RWPE1 (cell line): ENCODE measurements at regions not wholly inside any gene's neighbourhood (a gene's known extent, or its start where the extent isn't known, plus 50 kb on each side); places are given as distances from the start of the nearest gene placed in this dataset.

ENCODE experiments used
- CTCF ChIA-PET: fragments of 350-600 bp; sonication (Branson Sonifier 250); formaldehyde crosslinking; extraction: SDS; loops from one replicate; lab custom pipeline; 2021; lab: Yijun Ruan, JAX
- POLR2A ChIA-PET: fragments of 400-600 bp; formaldehyde crosslinking; extraction: SDS; loops from one replicate; lab custom pipeline; 2020; ENCODE audit warnings: antibody characterized with exemption; ENCODE audit not compliant: low non-redundant PET; lab: Yijun Ruan, JAX
- DNase-seq: peaks from one replicate; pipeline ENCODE4 v3.0.0; 2012; ENCODE audit warnings: low spot score
- H3K27ac ChIP-seq: fragments of 450-650 bp; 2 replicates; pipeline ENCODE4 v1.5.1; 2017
- TF ChIP-seq, protein P1 (sequence below): fragments of 450-650 bp; conservative IDR thresholded peaks from 2 replicates; pipeline ENCODE4 v1.5.1; 2017; ENCODE audit warnings: low read depth, mild to moderate bottlenecking

DNA sequence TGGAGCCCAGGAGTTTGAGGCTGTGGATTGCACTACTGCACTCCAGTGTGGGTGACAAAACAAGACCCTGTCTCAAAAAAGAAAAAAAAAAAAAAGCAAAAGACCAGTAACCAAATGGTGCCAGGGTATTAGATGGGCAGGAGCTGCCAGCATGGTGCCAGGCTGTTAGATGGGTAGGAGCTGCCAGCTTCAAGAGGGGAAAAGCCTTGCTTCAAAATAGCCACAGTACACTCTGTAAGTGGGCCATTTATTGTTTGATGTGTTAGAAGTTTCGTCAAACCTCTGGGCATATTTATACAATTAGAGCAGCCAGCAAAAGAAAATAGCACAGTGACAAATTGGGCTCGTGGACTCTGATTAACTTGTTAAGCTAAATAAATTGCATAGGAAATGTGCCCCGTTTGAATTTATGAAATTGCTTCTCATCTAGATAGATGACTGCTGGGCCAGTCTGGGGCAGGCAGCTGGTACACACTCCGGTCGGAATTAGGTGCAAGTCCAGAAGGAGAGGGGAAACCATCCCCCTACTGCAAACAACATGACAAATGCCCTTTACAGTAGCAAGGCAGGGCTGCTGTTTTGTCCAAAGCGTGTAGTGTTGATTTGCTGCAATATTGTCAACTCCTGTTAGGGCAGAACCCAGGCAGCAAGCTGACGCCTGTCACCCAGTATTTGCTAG lies 126.3 kb upstream of the IRX3 start:
- DNase-seq = no peak
- ChIA-PET POLR2A (no interaction called here), CTCF (no interaction called here)
- TF ChIP-seq, protein P1, sequence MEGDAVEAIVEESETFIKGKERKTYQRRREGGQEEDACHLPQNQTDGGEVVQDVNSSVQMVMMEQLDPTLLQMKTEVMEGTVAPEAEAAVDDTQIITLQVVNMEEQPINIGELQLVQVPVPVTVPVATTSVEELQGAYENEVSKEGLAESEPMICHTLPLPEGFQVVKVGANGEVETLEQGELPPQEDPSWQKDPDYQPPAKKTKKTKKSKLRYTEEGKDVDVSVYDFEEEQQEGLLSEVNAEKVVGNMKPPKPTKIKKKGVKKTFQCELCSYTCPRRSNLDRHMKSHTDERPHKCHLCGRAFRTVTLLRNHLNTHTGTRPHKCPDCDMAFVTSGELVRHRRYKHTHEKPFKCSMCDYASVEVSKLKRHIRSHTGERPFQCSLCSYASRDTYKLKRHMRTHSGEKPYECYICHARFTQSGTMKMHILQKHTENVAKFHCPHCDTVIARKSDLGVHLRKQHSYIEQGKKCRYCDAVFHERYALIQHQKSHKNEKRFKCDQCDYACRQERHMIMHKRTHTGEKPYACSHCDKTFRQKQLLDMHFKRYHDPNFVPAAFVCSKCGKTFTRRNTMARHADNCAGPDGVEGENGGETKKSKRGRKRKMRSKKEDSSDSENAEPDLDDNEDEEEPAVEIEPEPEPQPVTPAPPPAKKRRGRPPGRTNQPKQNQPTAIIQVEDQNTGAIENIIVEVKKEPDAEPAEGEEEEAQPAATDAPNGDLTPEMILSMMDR = no peak
- H3K27ac ChIP-seq = no peak overlapping the region

DNA sequence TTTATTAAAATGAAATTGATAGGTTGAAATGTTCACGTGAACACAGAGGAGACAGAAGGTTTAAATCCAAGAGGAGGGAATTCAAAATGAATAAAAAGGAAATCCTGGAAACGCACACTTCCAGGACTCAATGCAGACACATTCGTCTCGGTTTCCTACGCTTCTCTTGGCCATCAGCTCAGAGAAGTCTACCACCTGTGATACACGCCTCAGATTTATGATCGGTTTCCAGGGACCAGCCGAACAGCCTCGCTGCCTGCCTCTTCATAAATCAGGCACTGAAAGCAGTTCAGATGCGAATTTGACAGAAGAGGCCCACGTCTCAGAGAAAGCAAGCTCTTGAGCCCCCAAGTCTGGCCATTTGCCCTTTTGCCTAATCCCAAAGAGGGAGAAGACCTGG lies 125.5 kb upstream of the IRX3 start:
- DNase-seq = no peak
- CTCF ChIA-PET = no interaction called here
- TF ChIP-seq, protein P1 = no peak

DNA sequence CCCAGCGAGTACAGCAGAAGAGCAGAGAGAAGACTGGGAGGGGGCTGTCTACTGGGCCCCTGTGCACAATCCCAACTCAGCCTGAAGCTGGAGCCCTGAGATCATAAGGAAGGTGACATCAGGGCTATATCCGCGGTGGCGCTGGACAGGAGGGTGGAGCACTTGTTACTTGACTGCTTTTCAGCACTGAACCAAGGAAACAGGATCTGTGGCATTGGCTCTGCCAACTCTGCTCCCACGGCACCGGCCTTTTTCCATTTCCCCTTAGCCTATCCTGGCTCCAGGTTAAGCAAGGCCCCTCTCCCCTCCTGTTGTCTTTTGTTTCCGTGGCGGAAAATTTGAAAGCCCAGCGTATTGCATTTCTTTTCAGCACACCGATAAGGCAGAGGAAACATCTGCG lies 125.0 kb upstream of the IRX3 start:
- POLR2A ChIA-PET = no interaction called here
- DNase-seq = no peak
- TF ChIP-seq, protein P1 = no peak
- no peak overlapping the region for H3K27ac ChIP-seq
- CTCF ChIA-PET = no interaction called here

More for the DNA sequence above, 125.5 kb upstream of the IRX3 start:
- POLR2A ChIA-PET = no interaction called here
- H3K27ac ChIP-seq = no peak overlapping the region

DNA sequence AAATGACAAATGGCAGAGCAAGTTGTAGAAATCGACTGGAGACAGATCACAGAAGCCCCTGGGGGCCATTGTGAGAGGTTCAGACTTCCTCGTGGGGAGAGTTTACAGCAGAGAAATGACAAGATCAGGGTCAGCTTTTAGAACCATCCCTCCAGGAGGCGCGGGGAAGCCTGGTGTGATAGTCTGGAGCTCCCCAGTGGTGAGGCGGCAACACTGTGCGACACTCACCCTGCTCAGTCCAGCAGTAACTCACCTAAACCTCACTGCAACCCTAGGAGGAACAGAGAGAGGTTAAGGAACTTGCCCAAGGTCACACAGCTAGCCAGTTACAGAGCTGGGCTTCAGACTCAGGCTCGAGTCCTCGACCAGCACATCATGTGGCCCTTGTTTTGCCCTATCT lies 123.4 kb upstream of the IRX3 start:
- POLR2A ChIA-PET = no interaction called here
- DNase-seq = no peak
- TF ChIP-seq, protein P1 = no peak
- H3K27ac ChIP-seq = no peak overlapping the region
- CTCF ChIA-PET = interaction anchor here (0.6 to 0.7 kb wide), 4 partner anchors 46 to 686 kb away, joined by 3 to 4 read pairs (median 3); no protein-coding TSS in a partner anchor

DNA sequence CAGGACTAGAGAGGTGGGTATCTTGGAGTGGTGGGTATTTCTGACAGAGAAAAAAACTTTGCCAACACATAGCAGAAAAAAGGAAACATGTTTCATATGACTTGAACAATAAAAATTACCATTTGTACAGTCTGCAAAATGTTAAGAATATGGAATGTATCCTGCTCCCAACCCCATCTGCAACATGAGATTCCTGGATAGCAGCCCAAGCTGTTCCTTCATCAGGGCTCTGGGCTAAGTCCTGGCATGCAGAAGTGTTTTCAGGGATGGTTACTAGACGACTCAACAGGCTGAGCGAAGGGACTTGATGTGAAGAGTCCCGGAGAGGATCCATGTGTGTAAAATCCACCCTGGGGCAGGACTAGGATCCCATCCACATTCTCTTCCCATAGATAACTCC lies 121.0 kb upstream of the IRX3 start:
- TF ChIP-seq, protein P1 = no peak
- peak overlapping the region; percentile 27; the same call in 1 of the 2 replicates for H3K27ac ChIP-seq
- ChIA-PET CTCF (no interaction called here), POLR2A (no interaction called here)
- peak; percentile 51 for DNase-seq

DNA sequence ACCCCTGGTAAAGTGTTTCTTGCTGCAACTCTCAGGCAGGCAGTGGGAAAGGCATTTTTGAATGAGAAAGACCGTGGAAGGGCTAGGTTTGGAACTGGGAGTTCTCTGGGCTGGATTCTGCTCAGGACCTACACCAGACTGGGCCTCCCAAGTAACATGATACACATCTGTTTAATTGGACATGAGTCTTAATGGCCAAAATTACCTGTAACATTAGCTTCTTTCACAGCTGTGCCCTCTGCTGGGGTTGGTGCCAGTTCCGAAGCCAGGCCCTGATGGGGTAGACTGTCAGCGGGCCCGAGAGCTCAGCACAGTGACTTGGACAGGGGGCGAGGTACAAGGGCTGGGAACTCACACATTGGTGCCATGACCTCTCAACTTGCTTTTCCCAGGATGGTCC lies 118.9 kb upstream of the IRX3 start:
- TF ChIP-seq, protein P1 = no peak
- H3K27ac ChIP-seq = no peak overlapping the region
- CTCF ChIA-PET = interaction anchor here (0.7 kb wide), 1 partner anchor 95 kb away, joined by 5 read pairs; no protein-coding TSS in a partner anchor
- POLR2A ChIA-PET = no interaction called here
- DNase-seq = no peak
